Gastrocnemius medialis (tissue), 4 donors: ENCODE measurements at regions not wholly inside any gene's neighbourhood (a gene's known extent, or its start where the extent isn't known, plus 50 kb on each side); places are given as distances from the start of the nearest gene placed in this dataset.

Experiments
- ATAC-seq, 2 donors: fragments of 150-250 bp; one replicate each; pipeline ENCODE4 v1.9.1; 2016
- DNase-seq, 2 donors: peaks; one replicate each; pipeline ENCODE4 v3.0.0-alpha.2; 2019
- H3K27ac ChIP-seq, 4 donors: fragments of 200-600 bp; sonication (generic); 1 replicate in 1 of 4; 2 replicates in 3 of 4; pipeline ENCODE4 v1.5.1; 2016 to 2018; ENCODE audit warnings: mild to moderate bottlenecking in 2 of 4, moderate library complexity in 1 of 4
- H3K27me3 ChIP-seq, 3 donors: fragments of 200-600 bp; sonication (generic) in 2 of 3; 1 replicate in 1 of 3; 2 replicates in 2 of 3; pipeline versions ENCODE4 v1.5.1 to v1.6.0; 2016 to 2019; ENCODE audit warnings: mild to moderate bottlenecking in 1 of 3, moderate library complexity in 1 of 3
- H3K36me3 ChIP-seq, 2 donors: fragments of 200-600 bp; sonication (generic) in 1 of 2; one replicate each; pipeline ENCODE4 v1.5.1; 2017 to 2018
- H3K4me1 ChIP-seq, 2 donors: fragments of 200-600 bp; sonication (generic) in 1 of 2; one replicate each; pipeline ENCODE4 v1.5.1; 2016 to 2017; ENCODE audit warnings: mild to moderate bottlenecking in 2 of 2
- H3K4me3 ChIP-seq, 4 donors: fragments of 200-600 bp; sonication (generic) in 3 of 4; 1 replicate in 1 of 4; 2 replicates in 3 of 4; pipeline ENCODE4 v1.5.1; 2016 to 2019; ENCODE audit warnings: mild to moderate bottlenecking in 2 of 4
- H3K9me3 ChIP-seq, 3 donors: fragments of 200-600 bp; sonication (generic) in 2 of 3; 1 replicate in 1 of 3; 2 replicates in 2 of 3; pipeline ENCODE4 v1.5.1; 2016 to 2019
- POLR2A ChIP-seq, 2 donors: fragments of 450-650 bp; IDR thresholded peaks; one replicate each; pipeline ENCODE4 v1.6.1; 2017; ENCODE audit warnings: antibody characterized with exemption in 2 of 2, mild to moderate bottlenecking in 2 of 2, moderate library complexity in 2 of 2
- in situ Hi-C, 4 donors: fragments of 200-750 bp; cut with MboI; loops; one replicate each; pipeline versions ENCODE4 v1.15.0 to v1.8.0; 2017; ENCODE audit warnings: low sequenced_read_pairs in 4 of 4
- intact Hi-C: fragments of 100-400 bp; cut with DNase I; formaldehyde crosslinking; loops from one replicate; pipeline ENCODE4 v1.15.1; 2023; ENCODE audit warnings: low total_unique reads
- TF ChIP-seq, protein P1 (sequence below), 5 experiments: fragments of 450-650 bp in 3 of 5; fragments of 200-600 bp in 2 of 5; sonication (generic) in 2 of 5; IDR thresholded peaks in 4 of 5; conservative IDR thresholded peaks in 1 of 5; 1 replicate in 4 of 5; 2 replicates in 1 of 5; pipeline ENCODE4 v1.5.1; 2016 to 2019; ENCODE audit warnings: antibody characterized with exemption in 5 of 5, mild to moderate bottlenecking in 3 of 5, moderate library complexity in 3 of 5

DNA sequence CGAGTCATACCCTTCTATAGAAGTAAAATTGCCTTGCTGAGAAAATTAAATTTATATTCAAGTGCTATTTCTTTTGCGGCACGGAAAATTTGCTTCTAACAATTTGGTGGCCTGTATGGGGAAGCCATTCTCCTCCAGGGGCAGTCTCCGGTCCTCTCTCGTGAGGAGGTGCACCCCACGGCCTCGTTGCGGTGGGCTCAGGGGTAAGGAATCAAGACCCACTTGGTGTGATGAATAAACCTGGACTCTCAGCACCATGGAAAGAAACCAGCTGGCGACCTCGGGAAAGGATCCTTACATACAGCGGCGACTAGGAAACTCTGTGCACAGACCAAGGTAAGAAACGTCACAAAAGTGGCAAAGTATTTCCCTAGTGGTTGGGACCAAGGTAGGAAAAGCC lies 252.9 kb downstream of the DPY19L2 start:
- Histone ChIP-seq H3K27ac (no peak overlapping the region), H3K4me1 (no peaks in the 10 kb centered on the region), H3K36me3 (no peaks in the 10 kb centered on the region), H3K27me3 (no peaks in the 10 kb centered on the region), H3K9me3 (no peaks in the 10 kb centered on the region), H3K4me3 (no peak overlapping the region)
- DNase-seq = no peak
- in situ Hi-C loops = no loop called here
- ATAC-seq = no peak
- intact Hi-C loops = no loop called here
- TF ChIP-seq, protein P1, sequence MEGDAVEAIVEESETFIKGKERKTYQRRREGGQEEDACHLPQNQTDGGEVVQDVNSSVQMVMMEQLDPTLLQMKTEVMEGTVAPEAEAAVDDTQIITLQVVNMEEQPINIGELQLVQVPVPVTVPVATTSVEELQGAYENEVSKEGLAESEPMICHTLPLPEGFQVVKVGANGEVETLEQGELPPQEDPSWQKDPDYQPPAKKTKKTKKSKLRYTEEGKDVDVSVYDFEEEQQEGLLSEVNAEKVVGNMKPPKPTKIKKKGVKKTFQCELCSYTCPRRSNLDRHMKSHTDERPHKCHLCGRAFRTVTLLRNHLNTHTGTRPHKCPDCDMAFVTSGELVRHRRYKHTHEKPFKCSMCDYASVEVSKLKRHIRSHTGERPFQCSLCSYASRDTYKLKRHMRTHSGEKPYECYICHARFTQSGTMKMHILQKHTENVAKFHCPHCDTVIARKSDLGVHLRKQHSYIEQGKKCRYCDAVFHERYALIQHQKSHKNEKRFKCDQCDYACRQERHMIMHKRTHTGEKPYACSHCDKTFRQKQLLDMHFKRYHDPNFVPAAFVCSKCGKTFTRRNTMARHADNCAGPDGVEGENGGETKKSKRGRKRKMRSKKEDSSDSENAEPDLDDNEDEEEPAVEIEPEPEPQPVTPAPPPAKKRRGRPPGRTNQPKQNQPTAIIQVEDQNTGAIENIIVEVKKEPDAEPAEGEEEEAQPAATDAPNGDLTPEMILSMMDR (IDR thresholded peaks at IDR 0.05 in 4 of 5, conservative IDR thresholded peaks at IDR 0.05 in 1 of 5) = no peak
- no peak for TF ChIP-seq POLR2A (IDR thresholded peaks at IDR 0.05)

DNA sequence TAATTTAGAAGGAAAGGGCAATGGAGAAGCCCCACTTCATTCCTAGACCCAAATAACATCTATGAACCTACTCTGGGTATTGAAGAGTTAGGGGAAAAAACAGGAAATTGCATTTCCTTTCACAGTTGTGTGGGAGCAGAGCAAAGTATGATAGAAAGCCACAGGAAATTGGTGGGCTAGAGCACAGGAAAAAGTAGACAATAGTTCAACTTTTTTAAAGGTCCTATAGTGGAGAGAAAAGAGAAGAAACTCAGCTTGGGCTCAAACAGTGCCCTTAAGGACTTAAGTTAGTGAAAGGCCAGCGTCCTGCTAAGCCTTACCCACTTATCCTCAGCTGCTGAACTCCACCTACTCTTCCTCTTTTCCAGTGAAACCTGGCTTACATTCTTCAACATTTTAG lies 258.1 kb downstream of the DPY19L2 start:
- intact Hi-C loops (no loop called here), in situ Hi-C loops (no loop called here)
- Histone ChIP-seq H3K4me1 (no peaks in the 10 kb centered on the region), H3K4me3 (no peak overlapping the region), H3K27ac (no peak overlapping the region), H3K9me3 (no peaks in the 10 kb centered on the region), H3K27me3 (no peaks in the 10 kb centered on the region), H3K36me3 (no peaks in the 10 kb centered on the region)
- ATAC-seq (no peak), DNase-seq (no peak)
- TF ChIP-seq POLR2A (IDR thresholded peaks at IDR 0.05) = no peak
- TF ChIP-seq, protein P1 (IDR thresholded peaks at IDR 0.05 in 4 of 5, conservative IDR thresholded peaks at IDR 0.05 in 1 of 5) = no peak

DNA sequence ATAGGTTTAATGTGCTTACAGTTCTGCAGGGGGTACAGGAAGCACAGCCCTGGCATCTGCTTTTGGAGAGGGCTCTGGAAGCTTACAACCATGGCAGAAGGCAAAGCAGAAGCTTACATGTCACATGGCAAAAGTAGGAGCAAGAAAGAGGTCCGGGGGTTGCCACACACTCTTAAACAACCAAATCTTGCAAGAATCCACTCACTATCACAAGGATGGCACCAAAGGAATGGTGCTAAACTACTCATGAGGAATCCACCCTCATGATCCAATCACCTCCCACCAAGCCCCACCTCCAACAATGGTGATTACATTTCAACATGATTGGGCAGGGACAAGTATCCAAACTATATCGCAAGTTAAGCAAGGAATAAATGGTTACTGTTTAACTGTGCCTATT lies 255.8 kb upstream of the AVPR1A start:
- in situ Hi-C loops = no loop called here
- no peak overlapping the region for H3K4me3 ChIP-seq
- no peaks in the 10 kb centered on the region for H3K36me3 ChIP-seq
- H3K9me3 ChIP-seq = no peaks in the 10 kb centered on the region
- no peak for ATAC-seq
- H3K27ac ChIP-seq = no peak overlapping the region
- H3K27me3 ChIP-seq = no peaks in the 10 kb centered on the region
- no peak for TF ChIP-seq POLR2A (IDR thresholded peaks at IDR 0.05)
- TF ChIP-seq, protein P1 (IDR thresholded peaks at IDR 0.05 in 4 of 5, conservative IDR thresholded peaks at IDR 0.05 in 1 of 5) = no peak
- intact Hi-C loops = no loop called here
- H3K4me1 ChIP-seq = no peaks in the 10 kb centered on the region
- DNase-seq = no peak

DNA sequence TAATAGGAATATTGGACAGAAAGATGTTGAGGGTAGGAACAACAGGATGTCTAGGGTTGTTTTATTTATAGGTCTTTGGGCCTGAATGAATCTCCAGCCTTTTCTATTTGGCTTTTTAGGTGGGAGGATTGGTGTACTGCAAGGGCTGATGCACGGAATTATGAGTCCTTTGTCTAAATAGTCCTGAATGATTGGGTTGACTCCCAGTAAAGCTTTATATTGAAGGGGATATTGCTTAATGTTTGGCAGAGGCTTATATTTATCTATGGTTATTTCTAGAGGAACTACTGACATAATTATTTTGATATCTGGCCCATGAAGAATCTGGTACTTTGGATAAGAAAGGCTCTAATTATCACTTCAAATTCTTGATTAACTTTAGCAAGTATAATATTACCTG lies 253.6 kb upstream of the AVPR1A start:
- Histone ChIP-seq H3K27ac (no peak overlapping the region), H3K4me3 (no peak overlapping the region), H3K4me1 (no peaks in the 10 kb centered on the region), H3K9me3 (no peaks in the 10 kb centered on the region), H3K27me3 (no peaks in the 10 kb centered on the region), H3K36me3 (no peaks in the 10 kb centered on the region)
- no peak for TF ChIP-seq POLR2A (IDR thresholded peaks at IDR 0.05)
- TF ChIP-seq, protein P1 (IDR thresholded peaks at IDR 0.05 in 4 of 5, conservative IDR thresholded peaks at IDR 0.05 in 1 of 5) = no peak
- intact Hi-C loops = no loop called here
- ATAC-seq (no peak), DNase-seq (no peak)
- in situ Hi-C loops = no loop called here

DNA sequence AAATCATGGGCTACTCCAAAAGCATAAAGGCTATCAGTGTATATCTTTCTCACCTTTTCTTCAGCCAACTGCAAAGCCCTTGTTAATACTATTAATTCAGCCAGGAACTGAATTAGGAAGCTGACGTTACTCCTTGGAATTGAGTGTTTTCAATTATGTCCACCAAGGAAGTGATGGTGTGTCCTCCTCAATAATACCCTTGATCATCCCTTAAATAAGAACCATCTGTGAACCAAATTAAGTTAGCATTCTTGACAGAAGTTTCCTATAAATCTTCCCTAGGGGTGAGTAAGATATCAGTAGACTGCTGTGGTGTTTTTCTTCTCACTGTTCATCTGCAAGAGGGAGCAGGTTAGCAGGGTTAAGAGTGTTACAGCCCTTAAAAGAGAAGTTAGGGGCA lies 252.3 kb upstream of the AVPR1A start:
- Histone ChIP-seq H3K36me3 (no peaks in the 10 kb centered on the region), H3K4me3 (no peak overlapping the region), H3K4me1 (no peaks in the 10 kb centered on the region), H3K27ac (no peak overlapping the region), H3K27me3 (no peaks in the 10 kb centered on the region), H3K9me3 (no peaks in the 10 kb centered on the region)
- TF ChIP-seq, protein P1 (IDR thresholded peaks at IDR 0.05 in 4 of 5, conservative IDR thresholded peaks at IDR 0.05 in 1 of 5) = no peak
- TF ChIP-seq POLR2A (IDR thresholded peaks at IDR 0.05) = no peak
- ATAC-seq = no peak
- DNase-seq = no peak
- intact Hi-C loops (no loop called here), in situ Hi-C loops (no loop called here)
